ENCODE measurements at regions not wholly inside any gene's neighbourhood (a gene's known extent, or its start where the extent isn't known, plus 50 kb on each side); places are given as distances from the start of the nearest gene placed in this dataset.

DNA sequence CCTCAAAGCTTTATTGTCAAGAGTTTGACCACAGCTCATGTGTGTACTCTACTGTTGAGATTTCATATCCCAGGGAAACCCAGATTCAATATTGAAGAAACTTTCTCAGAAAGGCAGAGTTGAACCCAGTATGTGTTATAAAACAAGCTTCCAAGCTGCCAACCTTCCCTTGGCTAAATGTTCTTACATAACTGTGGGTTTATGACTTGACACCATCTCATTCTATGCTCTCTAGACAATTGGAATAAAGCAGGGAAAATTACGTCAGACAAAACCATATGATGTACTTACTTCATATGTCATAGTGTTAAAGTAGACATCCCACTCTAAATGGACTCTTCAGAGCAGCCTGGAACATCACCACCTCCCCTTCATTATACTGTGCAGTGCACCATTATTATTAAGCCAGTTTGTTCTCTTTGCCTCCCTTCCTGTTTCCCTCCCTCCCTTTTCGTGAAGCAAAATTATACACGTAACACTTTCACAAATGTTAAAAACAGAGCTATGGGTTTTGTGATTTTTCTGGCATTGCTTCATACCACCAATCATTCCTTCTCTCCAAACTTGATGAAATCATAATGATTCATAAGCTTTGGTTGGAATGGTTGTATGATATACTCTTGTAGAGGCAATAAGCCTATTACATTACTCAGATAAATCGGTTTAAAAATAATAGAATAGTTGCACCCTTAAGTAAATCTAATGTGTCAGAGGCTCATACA is 507.2 kb downstream of the LTN1 start:
- no peak for TF ChIP-seq POLR2A (IDR thresholded peaks at IDR 0.05)
- TF ChIP-seq, protein P1, sequence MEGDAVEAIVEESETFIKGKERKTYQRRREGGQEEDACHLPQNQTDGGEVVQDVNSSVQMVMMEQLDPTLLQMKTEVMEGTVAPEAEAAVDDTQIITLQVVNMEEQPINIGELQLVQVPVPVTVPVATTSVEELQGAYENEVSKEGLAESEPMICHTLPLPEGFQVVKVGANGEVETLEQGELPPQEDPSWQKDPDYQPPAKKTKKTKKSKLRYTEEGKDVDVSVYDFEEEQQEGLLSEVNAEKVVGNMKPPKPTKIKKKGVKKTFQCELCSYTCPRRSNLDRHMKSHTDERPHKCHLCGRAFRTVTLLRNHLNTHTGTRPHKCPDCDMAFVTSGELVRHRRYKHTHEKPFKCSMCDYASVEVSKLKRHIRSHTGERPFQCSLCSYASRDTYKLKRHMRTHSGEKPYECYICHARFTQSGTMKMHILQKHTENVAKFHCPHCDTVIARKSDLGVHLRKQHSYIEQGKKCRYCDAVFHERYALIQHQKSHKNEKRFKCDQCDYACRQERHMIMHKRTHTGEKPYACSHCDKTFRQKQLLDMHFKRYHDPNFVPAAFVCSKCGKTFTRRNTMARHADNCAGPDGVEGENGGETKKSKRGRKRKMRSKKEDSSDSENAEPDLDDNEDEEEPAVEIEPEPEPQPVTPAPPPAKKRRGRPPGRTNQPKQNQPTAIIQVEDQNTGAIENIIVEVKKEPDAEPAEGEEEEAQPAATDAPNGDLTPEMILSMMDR (IDR thresholded peaks at IDR 0.05): no peak
- TF ChIP-seq POLR2AphosphoS5 (IDR thresholded peaks at IDR 0.05; ENCODE audit: insufficient read depth in 1 of 2, low read depth in 1 of 2): no peak

Data from vagina (tissue), 2 donors.